Progenitor cell of endocrine pancreas (in vitro differentiated cells): ENCODE measurements at regions not wholly inside any gene's neighbourhood (a gene's known extent, or its start where the extent isn't known, plus 50 kb on each side); places are given as distances from the start of the nearest gene placed in this dataset.

Experiments
- DNase-seq: peaks from one replicate; pipeline ENCODE4 v3.0.0; 2021; ENCODE audit warnings: low spot score; ENCODE audit not compliant: unreplicated experiment
- H3K27ac Mint-ChIP-seq: 2 replicates; pipeline ENCODE4 v1.8.0; 2021; ENCODE audit warnings: mild to moderate bottlenecking, moderate library complexity, mixed read lengths
- H3K27me3 Mint-ChIP-seq: 2 replicates; pipeline ENCODE4 v1.8.0; 2021; ENCODE audit warnings: mixed read lengths
- H3K36me3 Mint-ChIP-seq: 2 replicates; pipeline ENCODE4 v1.8.0; 2022; ENCODE audit warnings: mixed read lengths; ENCODE audit not compliant: insufficient read depth
- H3K4me1 Mint-ChIP-seq: 2 replicates; pipeline ENCODE4 v1.8.0; 2021; ENCODE audit warnings: low read depth, mixed read lengths
- H3K4me3 Mint-ChIP-seq: 2 replicates; pipeline ENCODE4 v1.8.0; 2021; ENCODE audit warnings: low read depth, mild to moderate bottlenecking, moderate library complexity, mixed read lengths
- H3K9me3 Mint-ChIP-seq: 2 replicates; pipeline ENCODE4 v1.8.0; 2021; ENCODE audit warnings: low read depth, mixed read lengths
- TF ChIP-seq, protein P1 (sequence below): fragments of 200-600 bp; sonication (generic); IDR thresholded peaks from one replicate; pipeline ENCODE4 v1.5.0; 2021; ENCODE audit warnings: antibody characterized with exemption, mild to moderate bottlenecking; ENCODE audit not compliant: unreplicated experiment

DNA sequence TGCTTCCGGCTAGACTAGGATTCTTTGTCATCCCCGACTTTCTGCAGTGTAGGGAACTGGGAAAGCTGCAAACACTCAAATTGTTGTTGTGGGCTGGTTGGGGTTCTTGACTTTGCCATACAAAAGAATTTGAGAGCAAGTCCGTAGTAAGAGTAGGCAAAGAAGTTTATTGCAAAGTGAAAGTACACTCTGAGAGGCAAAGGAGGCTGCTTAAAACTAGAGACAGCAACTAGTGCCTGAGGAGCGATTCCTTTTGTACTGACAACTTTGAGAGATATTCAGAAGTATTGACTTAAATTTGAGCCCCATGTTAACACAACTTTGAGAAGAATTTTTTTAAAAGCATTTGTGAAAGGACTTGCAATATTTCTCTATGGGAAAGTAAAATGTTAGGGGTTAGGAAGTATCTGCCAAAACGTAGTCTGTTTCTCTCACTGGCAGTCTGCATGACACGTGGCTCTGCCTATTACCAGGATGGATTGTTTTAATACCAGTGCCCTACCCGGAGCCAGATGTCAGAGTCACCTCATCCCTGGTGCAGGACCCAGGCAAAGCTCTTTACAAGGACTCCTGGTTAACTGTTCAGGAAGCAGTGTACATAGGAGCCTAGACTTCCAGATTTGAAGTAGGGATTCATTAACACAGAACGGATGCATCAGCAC, 85.0 kb upstream of the CLPB start:
- TF ChIP-seq, protein P1, sequence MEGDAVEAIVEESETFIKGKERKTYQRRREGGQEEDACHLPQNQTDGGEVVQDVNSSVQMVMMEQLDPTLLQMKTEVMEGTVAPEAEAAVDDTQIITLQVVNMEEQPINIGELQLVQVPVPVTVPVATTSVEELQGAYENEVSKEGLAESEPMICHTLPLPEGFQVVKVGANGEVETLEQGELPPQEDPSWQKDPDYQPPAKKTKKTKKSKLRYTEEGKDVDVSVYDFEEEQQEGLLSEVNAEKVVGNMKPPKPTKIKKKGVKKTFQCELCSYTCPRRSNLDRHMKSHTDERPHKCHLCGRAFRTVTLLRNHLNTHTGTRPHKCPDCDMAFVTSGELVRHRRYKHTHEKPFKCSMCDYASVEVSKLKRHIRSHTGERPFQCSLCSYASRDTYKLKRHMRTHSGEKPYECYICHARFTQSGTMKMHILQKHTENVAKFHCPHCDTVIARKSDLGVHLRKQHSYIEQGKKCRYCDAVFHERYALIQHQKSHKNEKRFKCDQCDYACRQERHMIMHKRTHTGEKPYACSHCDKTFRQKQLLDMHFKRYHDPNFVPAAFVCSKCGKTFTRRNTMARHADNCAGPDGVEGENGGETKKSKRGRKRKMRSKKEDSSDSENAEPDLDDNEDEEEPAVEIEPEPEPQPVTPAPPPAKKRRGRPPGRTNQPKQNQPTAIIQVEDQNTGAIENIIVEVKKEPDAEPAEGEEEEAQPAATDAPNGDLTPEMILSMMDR = no peak
- Mint-ChIP-seq H3K36me3 (no peaks in the 10 kb centered on the region), H3K27ac (no peak overlapping the region), H3K4me3 (no peak overlapping the region), H3K4me1 (no peaks in the 10 kb centered on the region), H3K9me3 (peaks cover 5% of the 10 kb centered on the region), H3K27me3 (peaks cover 27% of the 10 kb centered on the region)
- DNase-seq = no peak

DNA sequence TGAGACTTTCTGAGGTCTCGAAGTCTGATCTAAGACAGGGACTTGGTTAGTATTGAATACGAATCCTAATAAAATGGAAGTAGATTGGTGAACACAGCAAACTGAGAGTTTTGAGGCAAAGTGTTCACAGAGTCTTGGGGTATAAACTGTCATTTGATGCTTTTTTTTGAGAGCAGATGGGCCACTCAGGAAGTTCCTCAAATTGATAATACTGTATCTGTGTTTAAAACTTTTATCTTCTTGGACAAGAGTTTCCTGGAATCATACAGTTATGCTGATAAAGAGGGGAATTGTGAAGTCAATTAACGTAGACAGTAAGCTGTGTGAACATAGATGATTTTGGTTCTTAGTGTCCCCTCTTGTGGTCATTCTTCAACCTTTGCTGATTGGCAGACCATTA, 80.0 kb upstream of the CLPB start:
- Mint-ChIP-seq H3K36me3 (peaks cover 3% of the 10 kb centered on the region), H3K27me3 (peaks cover 9% of the 10 kb centered on the region), H3K9me3 (peaks cover 25% of the 10 kb centered on the region), H3K4me1 (no peaks in the 10 kb centered on the region), H3K4me3 (no peak overlapping the region), H3K27ac (no peak overlapping the region)
- DNase-seq = no peak
- TF ChIP-seq, protein P1 = no peak

DNA sequence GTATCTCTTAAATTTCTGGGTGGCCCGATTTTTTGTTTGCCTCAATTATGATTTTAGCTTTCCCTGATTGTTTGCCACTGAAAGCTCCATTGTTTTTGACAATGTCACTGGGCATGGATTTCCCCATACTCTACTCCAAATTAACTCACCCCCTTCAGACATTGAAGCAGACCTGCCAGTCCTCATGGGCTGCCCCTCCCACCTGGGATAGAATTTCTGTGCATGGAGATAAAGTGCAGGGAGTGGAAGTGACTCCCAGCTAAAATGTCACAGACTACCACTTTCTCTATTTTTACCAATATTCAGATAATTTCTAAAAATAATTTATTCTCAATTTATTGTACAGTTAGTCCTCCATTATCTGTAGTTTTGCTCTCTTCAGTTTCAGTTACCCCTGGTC, 79.1 kb upstream of the CLPB start:
- no peak overlapping the region for H3K4me3 Mint-ChIP-seq
- peaks cover 5% of the 10 kb centered on the region for H3K27me3 Mint-ChIP-seq
- H3K9me3 Mint-ChIP-seq = peaks cover 28% of the 10 kb centered on the region

DNA sequence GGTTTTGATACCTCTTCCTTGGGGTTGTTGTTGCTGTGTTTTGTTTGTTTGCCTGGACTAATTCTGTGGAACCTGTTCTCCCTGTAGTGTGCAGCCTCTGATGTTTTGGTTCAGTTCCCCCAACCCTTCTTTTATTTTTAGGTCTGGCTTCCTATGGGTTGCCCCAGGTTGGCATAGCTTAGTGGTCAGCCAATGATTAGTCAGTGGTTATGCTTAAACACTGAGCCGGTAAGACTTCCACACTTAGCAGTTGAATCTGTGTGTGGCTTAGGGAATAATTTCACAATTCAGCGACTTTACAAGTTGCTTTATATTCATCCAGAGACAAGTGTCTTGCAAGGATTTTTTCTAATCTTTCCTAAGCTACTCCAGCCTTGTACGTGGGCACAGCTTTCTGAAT, 78.6 kb upstream of the CLPB start:
- TF ChIP-seq, protein P1 = no peak
- Mint-ChIP-seq H3K36me3 (peaks cover 3% of the 10 kb centered on the region), H3K27me3 (peaks cover 5% of the 10 kb centered on the region), H3K4me1 (no peaks in the 10 kb centered on the region), H3K27ac (no peak overlapping the region), H3K4me3 (no peak overlapping the region), H3K9me3 (peaks cover 30% of the 10 kb centered on the region)
- DNase-seq = no peak

More for the DNA sequence above, 79.1 kb upstream of the CLPB start:
- H3K27ac Mint-ChIP-seq = no peak overlapping the region
- H3K4me1 Mint-ChIP-seq = no peaks in the 10 kb centered on the region
- TF ChIP-seq, protein P1 = no peak
- peaks cover 3% of the 10 kb centered on the region for H3K36me3 Mint-ChIP-seq
- no peak for DNase-seq

DNA sequence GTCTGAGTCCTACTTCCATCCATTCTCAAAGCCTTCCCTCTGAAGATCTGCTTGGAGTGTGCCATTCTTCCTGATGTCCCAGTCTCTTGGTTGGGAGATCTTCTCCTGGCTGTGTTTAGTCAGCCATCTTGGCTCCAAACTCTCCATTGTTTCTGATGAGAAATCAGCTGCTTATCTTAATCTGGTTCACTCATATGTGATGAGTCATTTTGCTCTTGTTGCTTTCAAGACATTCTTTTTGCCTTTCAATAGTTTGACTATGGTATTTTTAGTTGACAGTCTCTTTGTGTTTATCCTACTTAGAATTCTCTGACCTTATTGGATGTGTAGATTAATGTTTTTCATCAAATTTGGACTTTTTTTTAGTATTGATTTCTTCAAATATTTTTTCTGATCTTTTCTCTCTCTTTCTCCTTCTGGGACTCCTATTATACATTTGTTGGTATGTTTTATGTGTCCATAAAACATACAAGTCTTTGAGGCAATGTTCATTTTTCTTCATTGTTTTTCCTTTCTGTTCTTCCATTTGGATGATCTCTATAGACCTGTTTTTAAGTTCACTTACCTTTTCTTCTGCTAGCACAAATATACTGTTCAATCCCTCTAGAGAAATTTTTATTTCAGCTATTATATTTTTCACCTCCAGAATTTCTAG, 77.2 kb upstream of the CLPB start:
- H3K9me3 Mint-ChIP-seq = peaks cover 37% of the 10 kb centered on the region
- H3K27ac Mint-ChIP-seq = no peak overlapping the region
- H3K36me3 Mint-ChIP-seq = peaks cover 3% of the 10 kb centered on the region
- TF ChIP-seq, protein P1 = no peak
- no peak overlapping the region for H3K4me3 Mint-ChIP-seq
- no peaks in the 10 kb centered on the region for H3K4me1 Mint-ChIP-seq
- H3K27me3 Mint-ChIP-seq = no peaks in the 10 kb centered on the region
- DNase-seq = no peak
